ENCODE measurements at regions not wholly inside any gene's neighbourhood (a gene's known extent, or its start where the extent isn't known, plus 50 kb on each side); places are given as distances from the start of the nearest gene placed in this dataset.
"Not testable (repeated sequence)": the region's sequence is repeated elsewhere in the genome, so short reads cannot be mapped to it uniquely, and the experiment has no call there.

DNA sequence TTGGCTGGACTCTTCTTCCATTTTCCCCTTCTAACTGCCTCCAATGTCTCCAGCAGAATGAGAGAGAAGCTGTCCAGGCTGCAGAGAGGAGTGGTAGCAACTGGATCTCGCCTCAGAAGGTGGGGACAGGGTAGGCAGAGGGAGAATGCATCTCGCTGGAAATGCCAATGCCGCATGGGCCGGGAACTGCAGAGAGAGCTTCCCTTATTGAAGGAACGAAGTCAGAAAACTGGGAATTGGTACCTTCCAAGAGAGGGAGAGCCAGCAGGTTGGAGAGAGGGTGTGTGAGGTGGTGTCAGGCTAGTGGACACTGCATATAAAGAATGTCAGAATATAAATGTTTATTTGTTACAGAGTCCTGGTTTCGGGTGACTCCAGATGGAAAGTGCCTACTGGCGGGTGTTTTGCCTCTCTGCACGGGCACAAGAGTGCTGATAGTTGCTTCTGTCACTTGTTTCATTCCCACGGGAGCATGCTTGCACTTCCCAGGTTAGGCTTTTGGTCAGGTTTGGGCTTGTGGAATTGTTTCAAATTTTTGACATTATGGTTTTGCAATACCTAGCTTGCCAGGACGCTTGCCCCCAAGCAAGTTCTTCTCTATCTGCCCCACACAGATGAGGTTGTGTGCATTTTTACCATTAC, 156.8 kb upstream of the STS start:
- no peak for DNase-seq (ENCODE audit: low spot score)

DNA sequence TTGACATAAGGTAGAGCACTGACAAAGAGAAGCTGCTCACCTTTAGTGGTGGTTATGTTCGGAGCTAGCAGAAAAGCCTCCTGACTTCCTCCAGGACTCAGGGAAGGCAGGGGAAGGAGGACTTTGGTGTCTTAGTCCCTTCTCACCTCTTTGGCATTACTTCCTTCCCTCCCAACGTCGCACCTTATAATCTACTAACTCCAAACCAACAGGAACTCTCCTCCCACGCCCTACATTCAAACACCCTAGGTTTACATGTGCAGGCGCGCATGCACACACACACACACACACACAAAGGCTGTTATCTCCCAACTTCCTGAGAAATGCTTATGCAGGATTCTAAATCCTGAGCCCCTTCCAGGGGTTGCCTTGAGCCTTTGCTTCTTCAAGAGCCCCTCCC, 157.7 kb upstream of the STS start:
- DNase-seq (ENCODE audit: low spot score): no peak

DNA sequence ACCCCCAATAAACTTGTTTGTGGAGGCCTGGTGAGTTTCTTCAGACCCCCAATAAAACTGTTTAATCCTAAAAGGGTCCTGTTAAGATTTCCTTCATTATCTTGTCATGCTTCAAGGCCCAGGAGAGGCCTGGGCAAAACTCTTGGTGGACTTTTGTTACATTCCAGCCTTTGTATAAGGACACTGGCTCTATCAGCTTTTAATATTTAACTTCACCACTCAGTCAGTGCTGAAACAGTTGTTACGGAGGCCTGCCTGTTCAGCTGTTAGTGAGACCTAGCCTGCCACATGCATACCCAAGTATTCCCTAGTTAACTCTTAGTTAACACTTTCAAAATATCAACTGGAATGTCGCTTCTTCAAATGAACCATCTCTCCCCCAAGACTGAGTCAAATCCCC, 158.8 kb upstream of the STS start:
- not testable (repeated sequence) for DNase-seq (ENCODE audit: low spot score)

DNA sequence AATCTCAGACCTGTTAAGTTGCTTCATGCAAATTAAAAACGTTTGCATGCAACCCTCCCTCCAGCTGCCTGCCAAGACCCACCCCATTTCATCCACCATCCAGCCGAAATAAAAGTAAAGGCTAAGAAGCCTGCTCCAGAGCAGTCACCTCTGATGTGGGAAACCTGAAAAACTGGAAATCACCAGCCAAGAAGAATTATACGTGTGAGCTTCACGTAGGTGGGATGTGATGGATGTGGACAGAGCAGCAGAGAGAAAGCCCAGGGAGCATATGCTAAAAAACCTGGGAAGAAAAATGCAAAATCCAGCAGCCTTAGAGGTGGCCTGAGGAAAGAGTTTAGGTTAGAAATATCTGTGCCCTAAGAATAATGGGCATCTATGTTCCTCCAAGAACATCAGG, 160.6 kb upstream of the STS start:
- DNase-seq (ENCODE audit: low spot score): no peak

DNA sequence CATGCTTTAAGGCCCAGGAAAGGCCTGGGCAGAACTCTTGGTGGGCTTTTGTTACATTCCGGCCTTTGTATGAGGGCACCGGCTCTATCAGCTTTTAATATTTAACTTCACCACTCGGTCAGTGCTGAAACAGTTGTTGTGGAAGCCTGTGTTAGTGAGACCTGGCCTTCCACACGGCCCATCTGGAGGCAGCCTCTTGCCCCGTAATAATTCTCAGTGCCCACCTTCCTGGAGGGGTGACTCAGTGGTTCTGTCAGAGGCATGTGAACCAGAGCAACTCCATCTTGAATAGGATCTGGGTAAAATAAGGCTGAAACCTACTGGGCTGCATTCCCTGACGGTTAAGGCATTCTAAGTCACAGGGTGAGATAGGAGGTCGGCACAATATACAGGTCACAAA, 162.0 kb upstream of the STS start:
- no peak for DNase-seq (ENCODE audit: low spot score)

DNA sequence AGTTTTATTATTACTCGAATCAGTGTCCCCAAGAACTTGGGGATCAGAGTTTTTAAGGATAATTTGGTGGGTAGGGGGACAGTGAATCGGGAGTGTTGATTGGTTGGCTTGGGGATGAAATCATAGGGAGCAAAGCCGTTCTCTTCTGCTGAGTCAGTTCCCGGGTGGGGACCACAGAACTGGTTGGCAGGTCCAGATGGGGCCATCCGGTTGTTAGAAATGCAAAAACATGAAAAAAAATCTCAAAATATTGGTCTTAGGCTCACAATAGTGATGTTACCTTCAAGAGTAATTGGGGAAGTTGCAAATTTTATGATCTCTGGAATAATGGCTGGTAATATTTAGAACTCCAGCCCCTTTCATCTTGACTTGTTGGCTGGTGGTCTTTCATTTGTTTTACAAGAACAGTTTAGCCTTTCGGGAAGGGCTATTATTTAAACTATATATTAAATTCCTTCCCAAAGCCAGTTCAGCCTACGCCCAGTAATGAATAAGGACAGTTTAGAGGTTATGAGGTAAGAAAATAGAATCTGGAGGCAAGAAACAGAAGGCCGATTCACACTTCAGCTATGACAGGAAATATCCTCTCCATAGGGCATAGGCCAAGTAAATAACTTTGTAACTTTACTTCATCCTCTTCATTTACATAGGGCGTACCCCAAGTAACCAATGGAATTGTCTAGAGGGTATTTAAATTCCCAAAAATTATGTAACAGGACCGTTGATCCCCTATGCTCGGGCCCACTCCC, 164.1 kb upstream of the STS start:
- no peak for DNase-seq (ENCODE audit: low spot score)

DNA sequence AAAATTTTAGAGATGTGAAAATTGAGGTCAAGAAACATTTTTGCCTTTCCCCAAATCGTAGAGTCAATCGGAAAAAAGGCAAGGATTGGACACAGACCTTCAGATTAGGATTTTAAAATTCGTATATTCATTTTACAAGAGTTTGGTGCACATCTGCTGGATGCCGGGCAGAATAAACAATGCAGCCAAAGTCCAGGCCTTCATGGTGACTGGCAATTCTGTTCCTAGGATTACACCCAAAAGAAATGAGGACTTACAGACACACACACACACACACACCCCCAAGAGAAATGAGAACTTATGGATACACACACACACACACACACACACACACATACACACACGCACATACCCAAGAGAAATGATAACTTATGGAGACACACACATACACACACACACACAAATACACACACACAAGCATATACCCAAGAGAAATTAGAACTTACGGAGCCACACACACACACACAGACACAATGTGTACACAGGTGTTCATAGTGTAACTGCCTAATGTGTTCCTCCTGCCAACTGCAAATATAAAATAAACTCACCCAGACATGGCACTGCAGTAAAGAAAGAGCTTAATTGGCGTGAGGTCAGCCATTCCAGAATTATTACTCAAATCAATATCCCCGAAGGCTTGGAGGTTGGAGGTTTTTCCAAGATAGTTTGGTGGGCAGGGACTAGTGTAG, 165.7 kb upstream of the STS start:
- no peak for DNase-seq (ENCODE audit: low spot score)

DNA sequence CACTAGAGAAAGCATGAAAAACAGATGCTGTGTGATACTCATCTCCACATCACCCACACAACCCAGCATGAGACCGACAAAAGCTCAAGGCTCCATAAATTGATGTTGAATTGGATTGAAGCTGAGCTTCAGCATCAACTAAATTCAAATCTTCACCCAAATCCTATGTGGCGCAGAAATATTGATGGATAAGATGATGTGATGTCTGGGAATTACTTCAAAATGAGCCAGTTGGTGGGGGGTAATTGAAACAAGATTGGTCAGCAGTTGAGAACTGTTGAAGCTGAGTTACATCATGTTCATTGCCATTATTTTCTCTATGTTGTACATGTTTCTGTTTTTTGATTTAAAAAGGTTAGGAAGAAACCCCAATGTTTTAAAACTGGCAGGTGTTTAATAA, 166.5 kb upstream of the STS start:
- DNase-seq (ENCODE audit: low spot score): no peak

DNA sequence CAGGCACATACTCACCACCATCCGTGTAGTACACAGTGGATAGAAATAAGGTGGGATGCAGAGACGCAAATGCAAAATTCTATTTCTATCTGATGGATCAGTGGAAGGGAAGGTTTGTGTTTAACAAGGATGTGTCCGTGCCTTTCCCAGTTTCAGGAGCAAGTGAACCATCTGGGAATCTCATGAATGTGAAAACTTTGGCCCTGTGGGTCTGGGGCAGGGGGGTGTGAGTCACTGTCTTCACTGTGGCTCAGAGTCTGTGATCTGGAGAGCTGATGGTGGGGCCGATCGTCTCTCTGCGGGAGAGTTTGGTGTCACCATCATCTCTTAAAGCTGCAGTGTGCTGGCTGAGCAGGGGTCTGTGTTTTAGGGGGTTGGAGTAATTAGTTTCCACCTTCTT, 179.3 kb upstream of the STS start:
- no peak for DNase-seq (ENCODE audit: low spot score)

DNA sequence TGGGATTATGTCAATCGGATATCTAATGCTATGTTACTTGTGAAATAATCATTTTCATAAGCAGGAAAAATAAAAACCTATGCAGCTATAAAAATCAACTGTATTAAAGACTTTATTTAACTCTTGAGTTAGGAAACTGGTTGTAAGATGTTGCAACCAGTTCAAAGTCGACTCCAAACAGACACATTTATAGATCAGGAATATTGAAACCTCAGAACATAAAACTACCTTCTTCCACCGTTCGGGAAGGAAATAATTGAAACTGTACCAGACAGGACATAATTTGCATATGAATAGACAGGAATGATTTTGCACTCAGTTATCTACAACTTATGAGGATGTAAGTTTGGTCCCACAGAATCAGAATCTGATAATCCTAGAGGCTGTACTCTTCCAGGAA, 181.8 kb upstream of the STS start:
- no peak for DNase-seq (ENCODE audit: low spot score)

DNA sequence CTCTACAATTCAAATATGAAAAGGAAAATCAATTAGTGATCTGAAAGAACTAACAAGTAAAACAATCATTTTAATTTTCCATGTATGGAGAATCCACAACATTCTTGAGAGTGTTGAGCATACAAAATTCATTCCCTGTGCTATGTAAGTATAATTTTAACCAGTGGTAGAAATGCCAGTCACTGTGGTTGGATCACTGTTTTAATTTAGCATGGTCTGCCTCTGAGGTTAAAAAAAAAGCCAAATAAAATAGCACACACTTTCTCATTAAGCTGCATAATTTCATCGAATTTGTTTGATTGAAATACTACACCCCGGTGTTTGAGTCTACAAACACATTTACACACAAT, 185.5 kb upstream of the STS start:
- no peak for DNase-seq (ENCODE audit: low spot score)

DNA sequence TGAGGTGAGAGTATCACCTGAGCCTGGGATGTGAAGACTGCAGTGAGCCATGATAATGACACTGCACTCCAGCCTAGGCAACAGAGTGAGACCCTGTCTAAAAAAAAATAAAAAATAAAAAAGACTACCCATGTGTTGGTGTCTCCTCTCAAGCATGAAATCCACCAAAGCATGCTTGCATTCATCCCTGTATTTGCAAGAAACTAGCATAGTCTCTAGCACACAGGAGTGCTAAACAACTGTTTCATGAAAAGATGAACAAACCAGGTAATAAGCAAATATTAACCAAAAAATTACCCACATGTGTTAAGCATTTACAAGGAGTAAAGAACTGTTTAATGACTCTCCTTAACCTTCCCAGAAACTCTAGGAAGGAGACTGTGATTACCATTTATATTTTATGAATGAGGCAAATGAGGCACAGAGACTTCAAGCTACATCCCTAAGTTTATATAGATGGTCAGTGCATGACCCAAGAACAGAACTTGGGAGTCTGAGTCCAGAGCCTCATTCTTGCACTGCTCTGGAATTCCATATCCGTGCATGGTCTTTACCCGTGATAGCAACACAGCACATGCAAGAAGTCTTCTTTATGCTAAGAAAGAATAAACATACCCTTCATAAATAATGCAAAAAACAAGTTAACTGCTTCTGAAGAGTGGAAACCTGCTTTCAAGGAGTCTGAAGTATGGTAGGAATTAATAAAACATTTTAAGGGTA, 186.1 kb upstream of the STS start:
- no peak for DNase-seq (ENCODE audit: low spot score)

DNA sequence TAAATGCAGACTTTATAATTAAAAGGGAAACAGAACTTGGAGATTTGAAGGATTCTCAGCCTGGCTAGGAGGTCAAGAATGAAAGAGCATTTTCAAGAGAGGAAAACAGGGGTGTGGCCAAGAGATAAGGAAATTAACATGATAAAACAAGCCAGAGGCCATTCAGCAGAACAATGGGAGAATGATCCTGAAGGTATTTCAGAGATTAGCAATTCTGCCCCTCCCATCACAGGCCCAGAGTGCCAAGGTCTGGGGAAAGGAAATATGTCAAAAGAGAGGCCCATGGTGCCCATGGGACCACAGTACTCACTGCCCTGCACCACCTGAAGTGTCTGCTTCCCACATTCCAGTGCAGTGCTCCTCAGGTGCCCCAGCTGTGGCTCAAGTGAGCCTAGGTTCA, 188.5 kb upstream of the STS start:
- DNase-seq (ENCODE audit: low spot score): no peak

DNA sequence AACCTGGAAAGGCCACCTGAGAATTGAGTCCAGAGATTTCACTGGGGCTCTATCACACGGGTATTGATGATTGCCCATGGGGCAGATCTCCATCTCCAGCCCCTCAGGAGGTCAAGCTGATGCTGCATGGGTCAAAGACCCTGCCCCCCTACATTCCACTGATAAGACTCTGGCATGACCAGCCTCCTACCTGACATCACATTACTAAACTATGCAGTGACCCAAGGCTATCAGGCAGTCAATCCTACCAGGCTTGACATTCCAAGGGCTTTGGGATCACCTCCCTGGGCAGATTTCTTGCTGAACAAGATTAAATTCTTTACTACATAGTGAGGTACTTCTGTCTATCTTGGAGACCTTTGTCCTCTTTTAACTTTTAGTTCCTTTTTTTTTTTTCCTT, 192.7 kb upstream of the STS start:
- DNase-seq (ENCODE audit: low spot score): no peak

DNA sequence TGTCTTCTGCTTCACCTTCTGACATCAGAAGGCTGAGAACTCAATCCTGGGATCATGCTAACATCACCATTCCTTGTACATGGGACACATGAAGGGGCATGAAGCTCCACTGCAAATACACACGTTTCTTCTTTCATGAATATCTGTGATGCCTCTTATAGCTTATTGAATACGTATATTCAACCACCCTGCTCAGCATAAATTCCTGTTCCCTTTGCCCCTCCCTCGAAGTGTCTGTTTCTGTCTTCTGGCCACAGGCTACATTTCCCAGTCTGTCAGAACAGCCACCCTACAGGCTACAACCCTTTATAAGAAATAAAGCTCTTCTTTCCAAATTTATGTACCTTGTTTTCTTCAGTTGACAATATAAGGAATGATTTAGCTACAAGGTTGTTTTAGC, 201.3 kb upstream of the STS start:
- no peak for DNase-seq (ENCODE audit: low spot score)

DNA sequence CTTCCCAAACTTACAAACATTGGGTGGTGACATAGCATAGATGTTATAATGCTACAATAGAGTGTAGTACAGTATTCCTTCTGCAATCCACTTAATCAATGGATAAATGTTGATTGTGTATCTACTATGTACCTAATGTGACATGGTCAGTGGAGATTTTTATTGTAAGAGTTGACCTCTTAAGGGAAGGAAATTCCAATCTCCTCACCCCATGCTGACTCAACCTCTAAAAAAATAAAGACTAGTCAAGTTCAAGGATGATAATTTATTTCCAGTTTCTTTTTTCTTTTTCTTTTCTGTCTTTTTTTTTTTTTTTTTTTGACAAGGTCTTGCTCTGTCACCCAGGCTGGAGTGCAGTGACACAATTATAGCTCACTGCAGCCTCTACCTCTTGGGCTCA, 206.5 kb upstream of the STS start:
- no peak for DNase-seq (ENCODE audit: low spot score)

DNA sequence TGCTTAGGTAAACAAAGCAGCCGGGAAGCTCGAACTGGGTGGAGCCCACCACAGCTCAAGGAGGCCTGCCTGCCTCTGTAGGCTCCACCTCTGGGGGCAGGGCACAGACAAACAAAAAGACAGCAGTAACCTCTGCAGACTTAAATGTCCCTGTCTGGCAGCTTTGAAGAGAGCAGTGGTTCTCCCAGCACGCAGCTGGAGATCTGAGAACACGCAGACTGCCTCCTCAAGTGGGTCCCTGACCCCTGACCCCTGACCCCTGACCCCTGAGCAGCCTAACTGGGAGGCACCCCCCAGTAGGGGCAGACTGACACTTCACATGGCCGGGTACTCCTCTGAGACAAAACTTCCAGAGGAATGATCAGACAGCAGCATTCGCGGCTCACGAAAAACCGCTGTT, 214.6 kb upstream of the STS start:
- DNase-seq (ENCODE audit: low spot score): not testable (repeated sequence)

DNA sequence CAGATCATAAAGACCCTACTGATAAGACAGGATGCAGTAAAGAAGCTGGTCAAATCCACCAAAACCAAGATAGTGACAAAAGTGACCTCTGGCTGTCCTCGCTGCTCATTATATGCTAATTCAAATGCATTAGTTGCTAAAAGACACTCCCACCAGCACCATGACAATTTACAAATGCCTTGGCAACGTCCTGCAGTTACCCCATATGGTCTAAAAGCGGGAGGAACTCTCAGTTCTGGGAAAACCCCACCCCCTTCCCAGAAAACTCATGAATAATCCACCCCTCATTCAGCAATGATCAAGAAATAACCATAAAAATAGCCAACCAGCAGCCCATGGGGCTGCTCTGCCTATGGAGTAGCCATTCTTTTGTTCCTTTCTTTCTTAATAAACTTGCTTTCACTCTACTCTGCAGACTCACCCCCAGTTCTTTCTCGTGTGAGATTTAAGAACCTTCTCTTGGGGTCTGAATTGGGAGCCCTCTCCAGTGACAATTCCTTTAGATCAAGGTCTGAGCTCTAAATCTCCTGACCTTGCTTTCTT, 217.1 kb upstream of the STS start:
- no peak for DNase-seq (ENCODE audit: low spot score)

DNA sequence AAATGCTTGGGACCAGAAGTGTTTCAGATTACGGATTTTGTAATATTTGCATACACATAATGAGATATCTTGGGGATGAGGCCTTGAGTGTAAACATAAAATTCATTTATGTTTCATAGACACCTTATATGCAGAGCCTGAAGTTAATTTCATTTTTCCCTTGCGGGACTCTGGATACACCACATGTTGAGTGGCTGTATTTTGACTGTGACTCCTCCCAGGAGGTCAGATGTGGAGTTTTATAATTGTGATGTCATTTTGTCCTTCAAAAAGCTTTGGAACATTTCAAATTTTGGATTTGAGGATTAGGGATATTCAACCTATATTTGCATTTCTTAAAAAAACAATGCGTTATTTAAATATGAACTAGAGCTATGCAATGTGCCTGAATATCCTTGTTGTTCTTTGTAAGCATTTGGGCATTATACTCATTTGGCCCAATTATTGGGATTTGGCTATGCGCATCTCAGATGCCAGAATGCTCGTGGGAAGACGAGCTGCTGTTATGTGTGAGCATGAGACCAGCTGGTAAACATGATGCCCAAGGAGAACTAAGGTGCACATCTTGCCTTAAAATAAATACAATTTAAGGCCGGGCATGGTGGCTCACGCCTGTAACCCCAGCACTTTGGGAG, 223.0 kb upstream of the STS start:
- no peak for DNase-seq (ENCODE audit: low spot score)

DNA sequence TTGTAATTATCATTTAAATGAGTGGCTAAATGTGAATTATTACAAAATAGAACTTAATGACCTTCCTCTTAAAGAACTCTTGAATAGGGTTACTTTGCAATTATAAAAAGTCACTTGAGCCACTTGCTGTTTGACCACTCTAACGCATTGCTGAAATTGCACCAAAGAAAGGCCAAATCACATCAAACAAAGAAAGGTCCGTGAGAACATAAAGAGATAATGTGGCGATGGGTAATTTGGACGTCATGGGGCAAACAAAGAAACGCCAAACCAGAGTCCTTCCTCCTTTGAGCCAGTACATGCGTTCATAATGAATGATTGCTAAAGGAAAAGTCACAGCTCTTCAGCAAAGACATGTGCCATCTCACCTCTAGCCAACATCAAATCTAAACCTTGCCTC, 229.8 kb upstream of the STS start:
- no peak for DNase-seq (ENCODE audit: low spot score)

DNA sequence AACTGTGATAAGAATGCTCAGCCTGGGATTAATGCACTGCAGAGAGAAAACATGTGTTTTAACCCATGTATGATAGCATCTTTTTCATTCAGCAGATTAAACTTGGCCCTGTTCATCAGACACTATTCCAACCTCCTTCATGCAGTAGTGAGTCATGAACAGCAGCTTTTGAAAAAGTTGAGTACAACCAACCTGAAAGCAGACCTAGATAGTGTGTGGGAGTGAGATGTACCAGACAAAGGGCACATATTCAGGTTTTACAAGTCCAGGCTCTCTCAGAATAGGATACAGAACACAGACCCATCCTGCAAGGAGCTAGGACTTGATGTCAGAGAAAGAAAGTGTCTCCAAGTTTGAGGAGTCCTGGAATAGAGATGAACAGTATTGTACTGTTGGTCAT, 237.3 kb upstream of the STS start:
- DNase-seq (ENCODE audit: low spot score): no peak

DNA sequence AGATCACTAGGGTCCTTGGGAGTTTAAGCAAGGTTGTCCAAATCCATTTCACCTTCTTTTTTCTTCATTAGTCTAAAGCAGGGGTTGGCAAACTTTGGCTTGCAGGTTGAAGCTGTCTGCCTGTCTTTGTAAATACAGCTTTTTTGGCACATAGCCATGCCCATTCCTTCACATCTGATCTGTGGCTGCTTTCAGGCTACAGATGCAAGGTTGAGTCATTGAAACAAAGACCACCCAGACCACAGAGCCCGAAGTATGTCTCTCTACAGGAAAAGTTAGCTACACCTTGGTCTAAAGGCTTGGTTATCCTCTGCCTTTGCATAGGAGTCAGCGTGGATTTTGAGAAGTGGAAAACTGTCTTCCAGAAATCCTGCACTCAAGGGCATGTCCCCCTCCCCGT, 238.1 kb upstream of the STS start:
- DNase-seq (ENCODE audit: low spot score): no peak

Measured in GM03348 (cell line).